GM23338 (cell line): ENCODE measurements at regions not wholly inside any gene's neighbourhood (a gene's known extent, or its start where the extent isn't known, plus 50 kb on each side); places are given as distances from the start of the nearest gene placed in this dataset.

Experiments used
- ATAC-seq: fragments of 200-7000 bp; cut with Tn5 transposase; 3 replicates; pipeline ENCODE4 v1.9.1; 2020
- DNase-seq: peaks from one replicate; pipeline ENCODE4 v3.0.0-alpha.2; 2015; ENCODE audit warnings: low spot score
- H2AFZ ChIP-seq: fragments of 200-600 bp; sonication (generic); 2 replicates; pipeline ENCODE4 v1.8.0; 2016; ENCODE audit warnings: antibody characterized with exemption, mild to moderate bottlenecking, moderate library complexity
- H3F3A ChIP-seq: fragments of 200-600 bp; sonication (generic); replicated peaks from 2 replicates; pipeline ENCODE4 v1.8.0; 2017; ENCODE audit warnings: antibody characterized with exemption, mixed run types, low read depth
- H3K27ac ChIP-seq: fragments of 200-600 bp; sonication (generic); 2 replicates; pipeline ENCODE4 v1.6.1; 2016; ENCODE audit warnings: low read depth
- H3K27me3 ChIP-seq: fragments of 200-600 bp; sonication (generic); 2 replicates; pipeline ENCODE4 v1.8.0; 2016; ENCODE audit warnings: mild to moderate bottlenecking, mixed run types, moderate library complexity; ENCODE audit not compliant: insufficient read depth
- H3K36me3 ChIP-seq: fragments of 200-600 bp; sonication (generic); 2 replicates; pipeline ENCODE4 v1.8.0; 2016; ENCODE audit warnings: mild to moderate bottlenecking; ENCODE audit not compliant: insufficient read depth
- H3K4me1 ChIP-seq: fragments of 200-600 bp; sonication (generic); 2 replicates; pipeline ENCODE4 v1.8.0; 2016; ENCODE audit warnings: mild to moderate bottlenecking, moderate library complexity; ENCODE audit not compliant: insufficient read depth
- H3K4me2 ChIP-seq: fragments of 200-600 bp; sonication (generic); 2 replicates; pipeline ENCODE4 v1.7.1; 2017; ENCODE audit warnings: mixed run types
- H3K4me3 ChIP-seq: fragments of 200-600 bp; sonication (generic); 2 replicates; pipeline ENCODE4 v1.6.1; 2016; ENCODE audit warnings: mixed run types
- H3K79me2 ChIP-seq: fragments of 200-600 bp; sonication (generic); replicated peaks from 2 replicates; pipeline ENCODE4 v1.8.0; 2017; ENCODE audit warnings: mild to moderate bottlenecking; ENCODE audit not compliant: insufficient read depth
- H3K9me2 ChIP-seq: fragments of 200-600 bp; sonication (generic); 2 replicates; pipeline ENCODE4 v1.8.0; 2017; ENCODE audit not compliant: insufficient read depth
- H4K20me1 ChIP-seq: fragments of 200-600 bp; sonication (generic); replicated peaks from 2 replicates; pipeline ENCODE4 v1.8.0; 2017; ENCODE audit warnings: mild to moderate bottlenecking; ENCODE audit not compliant: insufficient read depth
- H3K27ac Mint-ChIP-seq: 2 replicates; pipeline ENCODE4 v1.8.0; 2020; ENCODE audit warnings: inconsistent platforms, mild to moderate bottlenecking, moderate library complexity, mixed read lengths
- H3K27me3 Mint-ChIP-seq: 3 replicates; pipeline ENCODE4 v1.8.0; 2022; ENCODE audit warnings: low read depth, mild to moderate bottlenecking, moderate library complexity, mixed read lengths, inconsistent platforms; ENCODE audit not compliant: insufficient read depth, poor library complexity
- H3K36me3 Mint-ChIP-seq: 3 replicates; pipeline ENCODE4 v1.8.0; 2021; ENCODE audit warnings: low read depth, mild to moderate bottlenecking, inconsistent platforms, moderate library complexity, mixed read lengths
- H3K4me1 Mint-ChIP-seq: 3 replicates; pipeline ENCODE4 v1.8.0; 2020; ENCODE audit warnings: mild to moderate bottlenecking, inconsistent platforms, mixed read lengths
- H3K4me3 Mint-ChIP-seq: 3 replicates; pipeline ENCODE4 v1.8.0; 2021; ENCODE audit warnings: moderate library complexity, mild to moderate bottlenecking, inconsistent platforms, mixed read lengths
- H3K9me3 Mint-ChIP-seq: 3 replicates; pipeline ENCODE4 v1.8.0; 2020; ENCODE audit warnings: moderate library complexity, mild to moderate bottlenecking, inconsistent platforms, mixed read lengths
- CREB1 ChIP-seq: fragments of 250-450 bp; sonication (Bioruptor Pico); IDR thresholded peaks from 2 replicates; pipeline ENCODE4 v1.5.0; 2020; ENCODE audit warnings: low read depth, mild to moderate bottlenecking, moderate library complexity
- CTCF ChIP-seq, 2 experiments: fragments of 200-600 bp in 1 of 2; sonication (generic) in 1 of 2; conservative IDR thresholded peaks; 2 replicates each; pipeline versions ENCODE4 v1.5.1 to v1.6.1; 2016 to 2017; ENCODE audit warnings: antibody characterized with exemption in 2 of 2, low read depth in 2 of 2, mild to moderate bottlenecking in 2 of 2, moderate library complexity in 1 of 2
- ETS1 ChIP-seq: IDR thresholded peaks from 2 replicates; pipeline ENCODE4 v1.6.1; 2016; ENCODE audit warnings: antibody characterized with exemption
- EZH2 ChIP-seq: fragments of 200-600 bp; sonication (generic); IDR thresholded peaks from one replicate; pipeline ENCODE4 v1.8.0; 2017; ENCODE audit warnings: antibody characterized with exemption, mild to moderate bottlenecking, low read depth; ENCODE audit not compliant: unreplicated experiment
- EZH2phosphoT487 ChIP-seq: fragments of 200-600 bp; sonication (generic); IDR thresholded peaks from one replicate; pipeline ENCODE4 v1.8.1; 2018; ENCODE audit warnings: antibody characterized with exemption; ENCODE audit not compliant: unreplicated experiment
- JUNB ChIP-seq: IDR thresholded peaks from one replicate; pipeline ENCODE4 v1.6.1; 2016; ENCODE audit warnings: antibody characterized with exemption; ENCODE audit not compliant: unreplicated experiment
- NANOG ChIP-seq: IDR thresholded peaks from 2 replicates; pipeline ENCODE4 v1.6.1; 2016; ENCODE audit warnings: antibody characterized with exemption, borderline replicate concordance
- POLR2AphosphoS5 ChIP-seq: IDR thresholded peaks from 2 replicates; pipeline ENCODE4 v1.6.1; 2016; ENCODE audit warnings: antibody characterized with exemption, low read depth
- REST ChIP-seq: IDR thresholded peaks from one replicate; pipeline ENCODE4 v1.6.1; 2018; ENCODE audit warnings: antibody characterized with exemption; ENCODE audit not compliant: unreplicated experiment
- STAT1 ChIP-seq: IDR thresholded peaks from one replicate; pipeline ENCODE4 v1.6.1; 2016; ENCODE audit warnings: antibody characterized with exemption; ENCODE audit not compliant: unreplicated experiment
- ZNF114 ChIP-seq: fragments of 250-450 bp; sonication (Bioruptor Pico); IDR thresholded peaks from 2 replicates; pipeline ENCODE4 v1.5.0; 2020; ENCODE audit warnings: mild to moderate bottlenecking, moderate library complexity
- ZNF331 ChIP-seq: fragments of 250-450 bp; sonication (Bioruptor Pico); IDR thresholded peaks from 2 replicates; pipeline ENCODE4 v1.5.0; 2020; ENCODE audit warnings: low read depth, mild to moderate bottlenecking, moderate library complexity
- ZNF462 ChIP-seq: fragments of 250-450 bp; sonication (Bioruptor Pico); IDR thresholded peaks from 2 replicates; pipeline ENCODE4 v1.5.0; 2020; ENCODE audit warnings: mild to moderate bottlenecking, moderate library complexity

GRCh38 chr4:24743206-24743605 is 52.2 kb upstream of the SOD3 start:
- H3K36me3 ChIP-seq = no peaks in the 10 kb centered on the region
- H3K4me2 ChIP-seq = no peak overlapping the region
- H3K9me2 ChIP-seq = peaks cover 4% of the 10 kb centered on the region
- H3F3A ChIP-seq = no peaks in the 10 kb centered on the region
- peaks cover 12% of the 10 kb centered on the region for H3K4me1 Mint-ChIP-seq
- H3K27me3 Mint-ChIP-seq = peaks cover 2% of the 10 kb centered on the region
- ATAC-seq (peak; percentile 60), DNase-seq (no peak)
- no peak overlapping the region for H3K27ac ChIP-seq
- TF ChIP-seq EZH2 = no peak
- TF ChIP-seq JUNB = no peak
- TF ChIP-seq ZNF114 (CRISPR knock-in tag) = no peak
- TF ChIP-seq ZNF462 (CRISPR knock-in tag) = no peak
- TF ChIP-seq POLR2AphosphoS5 = no peak
- no peak for TF ChIP-seq EZH2phosphoT487
- no peak for TF ChIP-seq STAT1
- TF ChIP-seq CREB1 (CRISPR knock-in tag) = no peak
- no peak for TF ChIP-seq CTCF (conservative IDR thresholded peaks at IDR 0.05; ENCODE audit: low read depth in 2 of 2)
- TF ChIP-seq NANOG = no peak
- TF ChIP-seq ZNF331 (CRISPR knock-in tag) = no peak
- no peak for TF ChIP-seq ETS1
- TF ChIP-seq REST = no peak
- H3K4me3 Mint-ChIP-seq = no peak overlapping the region
- no peaks in the 10 kb centered on the region for H3K79me2 ChIP-seq
- no peaks in the 10 kb centered on the region for H4K20me1 ChIP-seq
- H3K4me1 ChIP-seq = peaks cover 16% of the 10 kb centered on the region; the same call in 1 of the 2 replicates
- H3K27ac Mint-ChIP-seq = no peak overlapping the region
- H3K9me3 Mint-ChIP-seq = peaks cover 13% of the 10 kb centered on the region
- H3K4me3 ChIP-seq = no peak overlapping the region
- peak overlapping the region; percentile 70 for H2AFZ ChIP-seq
- no peaks in the 10 kb centered on the region for H3K27me3 ChIP-seq
- H3K36me3 Mint-ChIP-seq = peaks cover 6% of the 10 kb centered on the region
